C4-2B (cell line): ENCODE measurements at regions not wholly inside any gene's neighbourhood (a gene's known extent, or its start where the extent isn't known, plus 50 kb on each side); places are given as distances from the start of the nearest gene placed in this dataset.

Experiments used
- CTCF ChIP-seq: fragments of 450-650 bp; conservative IDR thresholded peaks from 2 replicates; pipeline ENCODE4 v1.5.1; 2017; ENCODE audit warnings: mild to moderate bottlenecking
- ZFX ChIP-seq: fragments of 450-650 bp; IDR thresholded peaks from 2 replicates; pipeline ENCODE4 v1.6.1; 2017

GRCh38 chr4:77430847-77431246 is 174.8 kb upstream of the CXCL13 start:
- TF ChIP-seq CTCF (peak; percentile 24; the same call in 1 of the 2 replicates), ZFX (no peak)
